HepG2 (cell line): ENCODE measurements at regions not wholly inside any gene's neighbourhood (a gene's known extent, or its start where the extent isn't known, plus 50 kb on each side); places are given as distances from the start of the nearest gene placed in this dataset.

Experiments used
- CCAR2 ChIP-seq: fragments of 200-400 bp; formaldehyde crosslinking; optimal IDR thresholded peaks from 2 replicates; pipeline ENCODE3; 2018; ENCODE audit warnings: low read depth, mild to moderate bottlenecking, low read length, moderate library complexity
- ZNF747 ChIP-seq: sonication (generic); formaldehyde crosslinking; IDR thresholded peaks from 2 replicates; pipeline ENCODE4 v1.8.1; 2023; ENCODE audit warnings: missing genetic modification reagents, mild to moderate bottlenecking, borderline replicate concordance

DNA sequence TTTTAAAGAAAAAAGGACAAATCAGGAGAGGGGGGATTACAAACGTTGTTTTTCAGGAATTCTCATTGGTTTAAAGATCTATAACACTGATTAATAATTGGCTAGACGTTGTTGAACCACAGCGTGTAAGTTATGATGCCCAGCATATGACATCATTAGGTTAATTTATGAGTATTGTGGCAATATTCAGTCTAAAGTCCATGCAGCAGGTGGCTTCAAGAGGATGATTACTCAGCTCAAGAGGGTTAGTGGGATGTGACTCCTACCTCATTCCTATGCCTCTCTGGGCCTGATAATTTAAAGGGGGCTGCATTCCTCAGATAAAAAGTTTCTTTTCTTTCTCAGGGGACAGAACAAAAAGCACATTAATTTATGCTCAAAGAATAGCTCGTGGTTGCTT, 1309.0 kb downstream of the EPHA7 start:
- TF ChIP-seq ZNF747 (CRISPR knock-in tag) (no peak), CCAR2 (no peak)
